ENCODE measurements at regions not wholly inside any gene's neighbourhood (a gene's known extent, or its start where the extent isn't known, plus 50 kb on each side); places are given as distances from the start of the nearest gene placed in this dataset.

DNA sequence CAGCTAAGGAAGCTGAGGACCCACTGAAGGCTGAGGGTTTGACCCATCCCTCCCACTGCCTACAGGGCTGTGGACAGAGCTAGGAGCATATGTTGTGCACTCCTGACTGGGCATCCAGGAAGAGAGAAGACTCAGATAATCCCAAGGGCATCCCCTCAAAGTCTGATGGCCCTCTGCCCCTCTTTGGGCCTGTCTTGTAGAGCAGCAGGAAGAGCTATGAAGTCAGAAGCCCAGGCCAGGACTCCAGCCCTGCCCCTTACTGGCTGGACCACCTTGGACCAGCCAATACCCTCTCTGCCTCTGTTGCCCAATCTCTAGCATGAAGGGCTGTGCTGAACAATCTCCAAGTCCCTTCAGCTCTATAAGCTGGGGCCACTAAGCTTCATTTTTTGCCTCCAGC, 210.8 kb downstream of the RPLP1 start:
- Histone ChIP-seq H3K27ac (no peak overlapping the region), H3K27me3 (replicated peaks; ENCODE audit: insufficient read depth) (no peaks in the 10 kb centered on the region), H3K36me3 (no peaks in the 10 kb centered on the region), H3K9me3 (no peaks in the 10 kb centered on the region), H3K4me3 (no peak overlapping the region), H3K4me1 (ENCODE audit: control insufficient read depth in 1 of 2, low read depth in 2 of 2) (peaks cover 9% of the 10 kb centered on the region in 2 donors)
- TF ChIP-seq CTCF (IDR thresholded peaks at IDR 0.05): no peak
- no peak for ATAC-seq (ENCODE audit: insufficient number of reproducible peaks, low FRiP score, low read depth)
- DNase-seq (ENCODE audit: low spot score): no peak

DNA sequence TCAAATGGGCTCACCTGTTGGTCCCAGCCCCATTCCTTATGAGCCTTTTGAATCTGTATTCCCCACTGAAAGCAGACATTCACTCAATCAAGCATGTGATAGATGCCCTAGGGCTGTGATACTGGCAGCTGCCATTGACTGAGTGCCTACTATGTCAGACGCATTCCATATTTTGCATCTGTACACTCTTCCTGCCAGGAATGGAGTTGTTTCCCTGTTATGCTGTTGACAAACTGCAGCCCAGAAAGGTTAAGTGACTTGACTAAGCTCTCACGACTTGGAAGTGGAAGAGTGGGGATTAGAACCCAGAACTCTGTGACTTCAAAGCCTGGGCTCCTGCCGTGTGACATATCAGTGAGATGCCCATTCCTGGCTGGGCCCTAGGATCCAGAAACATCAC, 211.4 kb downstream of the RPLP1 start:
- no peaks in the 10 kb centered on the region for H3K9me3 ChIP-seq
- H3K36me3 ChIP-seq: no peaks in the 10 kb centered on the region
- no peaks in the 10 kb centered on the region for H3K27me3 ChIP-seq (replicated peaks; ENCODE audit: insufficient read depth)
- H3K4me1 ChIP-seq (ENCODE audit: control insufficient read depth in 1 of 2, low read depth in 2 of 2): peaks cover 12 to 13% of the 10 kb centered on the region in 2 donors
- DNase-seq (ENCODE audit: low spot score) (no peak), ATAC-seq (ENCODE audit: insufficient number of reproducible peaks, low FRiP score, low read depth) (no peak)
- H3K4me3 ChIP-seq: no peak overlapping the region
- no peak for TF ChIP-seq CTCF (IDR thresholded peaks at IDR 0.05)
- no peak overlapping the region for H3K27ac ChIP-seq

- Histone ChIP-seq H3K4me3 (no peak overlapping the region), H3K9me3 (no peaks in the 10 kb centered on the region), H3K36me3 (no peaks in the 10 kb centered on the region), H3K4me1 (ENCODE audit: control insufficient read depth in 1 of 2, low read depth in 2 of 2) (peaks cover 12 to 13% of the 10 kb centered on the region in 2 donors), H3K27me3 (replicated peaks; ENCODE audit: insufficient read depth) (no peaks in the 10 kb centered on the region), H3K27ac (no peak overlapping the region)
- DNase-seq (ENCODE audit: low spot score) (no peak), ATAC-seq (ENCODE audit: insufficient number of reproducible peaks, low FRiP score, low read depth) (no peak)
- TF ChIP-seq CTCF (IDR thresholded peaks at IDR 0.05): no peak
Measured at GRCh38 chr15:69664572-69665571, 212.3 kb downstream of the RPLP1 start.

DNA sequence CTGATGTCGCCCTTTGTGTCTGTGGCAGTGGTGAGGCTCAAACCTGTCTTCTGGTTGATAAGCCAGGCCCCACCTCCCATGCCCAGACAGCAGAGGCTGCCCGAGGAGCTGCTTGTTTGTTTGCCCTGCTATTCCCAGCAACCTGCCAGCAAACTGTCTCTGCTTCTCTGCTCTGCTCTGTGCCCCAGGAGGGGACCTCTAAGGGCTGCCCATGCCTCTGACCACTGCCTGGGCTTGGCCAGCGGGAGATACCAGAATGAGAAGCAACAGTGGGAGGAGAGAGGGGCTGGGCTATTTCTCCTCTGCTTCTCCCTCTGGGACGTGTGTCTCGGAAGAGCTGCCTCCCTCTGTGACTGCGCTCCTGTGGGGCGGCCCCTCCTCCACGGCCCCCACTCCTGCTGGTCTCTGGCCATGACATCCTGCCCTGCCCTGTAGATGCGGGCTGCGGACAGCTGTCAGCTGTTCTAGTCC, 213.1 kb downstream of the RPLP1 start:
- Histone ChIP-seq H3K9me3 (no peaks in the 10 kb centered on the region), H3K4me3 (no peak overlapping the region), H3K36me3 (no peaks in the 10 kb centered on the region), H3K27me3 (replicated peaks; ENCODE audit: insufficient read depth) (no peaks in the 10 kb centered on the region), H3K4me1 (ENCODE audit: control insufficient read depth in 1 of 2, low read depth in 2 of 2) (peaks cover 12 to 13% of the 10 kb centered on the region in 2 donors), H3K27ac (no peak overlapping the region)
- DNase-seq (ENCODE audit: low spot score): no peak
- TF ChIP-seq CTCF (IDR thresholded peaks at IDR 0.05): no peak
- ATAC-seq (ENCODE audit: insufficient number of reproducible peaks, low FRiP score, low read depth): no peak

DNA sequence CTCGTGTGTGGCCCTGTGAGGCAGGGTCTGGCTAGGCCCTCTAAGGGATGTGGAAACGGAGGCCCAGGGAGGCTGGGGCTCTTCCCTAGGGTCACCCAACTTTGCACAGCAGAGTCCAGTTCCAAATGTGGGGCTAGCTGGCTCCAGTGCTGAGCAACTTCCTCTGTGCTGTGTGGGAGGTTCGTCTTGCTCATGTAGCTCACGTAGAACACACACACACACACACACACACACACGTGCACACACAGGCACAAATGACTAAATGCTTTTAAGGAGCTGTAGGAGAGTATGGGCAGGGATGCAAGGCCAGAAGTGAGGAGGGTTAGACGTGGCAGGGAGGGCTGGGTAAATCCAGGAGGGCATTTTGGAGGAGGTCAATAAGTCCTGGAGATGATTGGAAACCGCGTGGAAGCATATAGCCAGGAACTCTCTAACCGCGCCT, 213.8 kb downstream of the RPLP1 start:
- Histone ChIP-seq H3K4me3 (no peak overlapping the region), H3K27ac (no peak overlapping the region), H3K36me3 (no peaks in the 10 kb centered on the region), H3K27me3 (replicated peaks; ENCODE audit: insufficient read depth) (no peaks in the 10 kb centered on the region), H3K9me3 (no peaks in the 10 kb centered on the region), H3K4me1 (ENCODE audit: control insufficient read depth in 1 of 2, low read depth in 2 of 2) (peaks cover 12 to 13% of the 10 kb centered on the region in 2 donors)
- ATAC-seq (ENCODE audit: insufficient number of reproducible peaks, low FRiP score, low read depth): no peak
- no peak for TF ChIP-seq CTCF (IDR thresholded peaks at IDR 0.05)
- no peak for DNase-seq (ENCODE audit: low spot score)
